Erythroblast (primary cell): ENCODE measurements at regions not wholly inside any gene's neighbourhood (a gene's known extent, or its start where the extent isn't known, plus 50 kb on each side); places are given as distances from the start of the nearest gene placed in this dataset.
"Not testable (repeated sequence)": the region's sequence is repeated elsewhere in the genome, so short reads cannot be mapped to it uniquely, and the experiment has no call there.

Experiments used
- DNase-seq, 2 experiments: peaks; one replicate each; lab custom pipeline; 2025; lab: John Stamatoyannopoulos, UW
- GATA1 ChIP-seq: IDR thresholded peaks from 2 replicates; pipeline ENCODE4 v1.6.1; 2011; ENCODE audit warnings: low read depth, mild to moderate bottlenecking, control low read depth, low read length, moderate library complexity
- POLR2A ChIP-seq: IDR thresholded peaks from 2 replicates; pipeline ENCODE4 v1.6.1; 2011; ENCODE audit warnings: mild to moderate bottlenecking, low read length

DNA sequence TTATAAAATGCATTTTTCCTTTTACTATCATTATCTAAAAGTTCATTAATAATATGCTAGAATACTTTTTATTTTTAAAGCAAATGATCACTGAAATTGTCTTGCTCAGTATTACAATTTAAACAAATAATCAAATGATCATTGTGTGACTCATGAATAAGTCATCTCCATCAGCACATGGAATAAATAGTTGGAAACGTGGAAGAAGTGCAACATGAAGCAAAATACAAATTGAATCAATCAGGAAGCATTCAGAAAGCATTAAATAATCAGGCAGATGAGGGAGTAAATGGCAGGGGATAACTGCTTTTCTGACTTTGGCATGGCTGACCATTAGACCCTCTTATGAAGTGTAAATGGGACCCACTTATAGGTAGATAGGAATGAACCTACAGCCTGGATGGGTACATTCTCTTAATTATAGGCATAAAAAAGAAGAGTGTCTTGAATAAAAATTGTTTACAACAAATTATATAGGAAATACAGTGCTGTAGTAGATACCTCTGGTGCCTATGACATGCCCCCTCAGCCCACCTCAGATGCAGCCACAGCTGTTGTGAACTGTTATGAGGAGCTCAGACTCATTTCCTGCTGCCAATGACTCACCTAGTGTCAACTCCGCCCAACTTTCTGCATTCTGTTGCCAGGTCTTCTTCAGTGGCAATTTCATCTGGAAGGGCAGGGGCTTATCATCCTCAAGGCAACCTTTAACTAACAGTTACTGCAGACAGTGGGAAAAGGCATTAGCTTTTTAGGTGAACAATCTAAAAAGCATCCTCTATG is 936.0 kb downstream of the TRIB2 start:
- no peak for TF ChIP-seq GATA1
- no peak for TF ChIP-seq POLR2A
- DNase-seq = no peak

DNA sequence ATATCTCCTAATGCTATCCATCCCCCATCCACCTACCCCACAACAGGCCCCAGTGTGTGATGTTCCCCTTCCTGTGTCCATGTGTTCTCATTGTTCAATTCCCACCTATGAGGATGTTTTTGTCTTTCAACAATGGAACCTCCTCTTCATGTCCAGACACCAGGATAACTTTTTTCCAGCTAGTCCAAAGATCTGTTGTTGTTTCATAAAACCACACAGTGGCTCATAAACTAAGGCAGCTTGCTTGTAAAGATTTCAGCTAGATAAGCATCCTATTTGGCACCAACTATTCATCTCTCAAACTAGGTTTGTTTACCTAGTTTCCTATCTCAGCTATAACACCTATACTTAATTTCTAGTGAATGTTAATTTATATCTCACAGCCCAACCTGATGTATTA is 937.7 kb downstream of the TRIB2 start:
- TF ChIP-seq GATA1 (no peak), POLR2A (no peak)
- DNase-seq = no peak

DNA sequence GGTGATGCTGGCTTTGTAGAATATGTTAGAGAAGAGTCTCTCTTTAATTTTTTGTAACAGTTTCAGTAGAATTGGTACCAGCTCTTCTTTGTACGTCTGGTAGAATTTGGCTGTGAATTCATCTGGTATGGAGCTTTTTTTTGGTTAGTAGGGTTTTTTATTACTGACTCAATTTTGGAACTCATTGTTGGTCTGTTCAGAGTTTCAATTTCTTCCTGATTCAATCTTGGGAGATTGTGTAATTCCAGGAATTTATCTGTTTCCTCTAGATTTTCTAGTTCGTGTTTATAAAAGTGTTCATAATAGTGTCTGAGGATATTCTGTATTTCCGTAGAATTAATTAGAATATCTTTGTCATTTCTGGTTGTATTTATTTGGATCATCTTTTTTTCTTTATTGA is 943.5 kb downstream of the TRIB2 start:
- no peak for DNase-seq
- TF ChIP-seq POLR2A (no peak), GATA1 (no peak)

DNA sequence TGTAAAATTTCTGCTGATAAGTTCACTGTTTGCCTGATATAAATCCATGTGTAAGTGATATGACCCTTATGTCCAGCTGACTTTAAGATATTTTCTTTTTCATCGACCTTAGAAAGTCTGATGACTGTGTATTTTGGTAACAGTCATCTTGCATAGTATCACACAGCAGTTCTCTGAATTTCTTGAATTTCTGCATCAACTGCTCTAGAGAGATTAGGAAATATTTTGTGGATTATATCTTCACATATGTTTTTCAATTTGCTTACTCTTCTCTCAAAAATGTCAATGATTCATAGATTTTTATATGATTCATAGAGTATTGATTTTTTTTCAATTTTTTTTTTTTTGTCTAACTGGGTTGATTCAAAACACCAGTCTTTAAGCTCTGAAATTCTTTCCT is 945.3 kb downstream of the TRIB2 start:
- no peak for DNase-seq
- TF ChIP-seq GATA1 = no peak

DNA sequence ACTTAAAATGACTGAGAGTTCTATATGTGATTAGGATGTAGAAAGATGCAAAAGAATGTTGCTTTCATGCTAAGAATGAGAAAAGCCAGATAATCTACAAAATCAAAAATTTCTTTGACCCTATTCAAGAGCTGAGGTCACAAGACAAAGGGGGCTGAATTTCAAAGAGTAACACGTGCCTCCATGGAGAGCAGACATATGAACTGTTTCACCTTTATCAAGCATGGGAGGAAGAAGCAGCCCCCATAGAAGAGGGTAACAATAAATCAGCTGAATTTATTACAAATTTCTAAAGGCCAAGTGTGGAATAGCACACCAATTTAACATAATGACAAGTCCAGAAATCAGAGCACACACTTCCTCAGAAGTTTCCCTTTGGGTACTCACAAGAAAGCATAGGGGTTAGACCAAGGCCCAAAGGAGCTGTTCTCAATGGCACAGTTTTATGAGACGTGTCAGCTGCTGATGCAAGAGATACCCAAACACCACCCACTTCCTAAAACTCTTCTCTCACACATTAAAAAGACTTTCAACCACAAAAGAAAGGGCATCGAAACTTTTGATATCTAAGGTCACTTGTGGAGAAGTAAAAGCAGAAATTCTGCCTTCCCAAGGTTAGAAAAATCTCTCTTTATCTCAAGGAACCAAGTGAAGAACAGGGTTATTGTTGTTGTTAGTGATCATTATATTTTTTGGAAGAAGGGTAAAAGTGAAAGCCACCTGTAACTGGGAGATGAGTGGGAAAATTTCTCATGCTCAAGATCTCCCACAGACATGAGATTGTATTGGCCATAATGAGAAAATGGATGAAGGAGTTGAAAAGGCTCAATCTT is 950.1 kb downstream of the TRIB2 start:
- no peak for TF ChIP-seq POLR2A
- no peak for TF ChIP-seq GATA1
- no peak for DNase-seq

DNA sequence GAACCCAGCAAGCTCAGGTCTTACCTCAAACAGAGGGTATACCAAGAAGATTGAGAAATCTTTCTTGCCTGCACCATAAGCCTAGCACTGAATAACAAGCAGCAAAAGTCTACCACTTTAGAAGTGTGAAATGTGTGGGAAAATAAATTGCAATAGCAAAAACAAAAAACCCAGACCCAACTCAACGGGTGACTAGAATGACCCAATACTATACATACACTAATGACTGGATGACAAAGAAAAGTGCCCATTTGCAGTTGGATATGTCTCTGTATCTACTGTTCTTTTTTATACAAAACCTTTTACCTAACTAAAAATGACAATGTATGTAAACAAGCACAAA is 950.6 kb downstream of the TRIB2 start:
- DNase-seq = no peak
- TF ChIP-seq POLR2A (no peak), GATA1 (no peak)

DNA sequence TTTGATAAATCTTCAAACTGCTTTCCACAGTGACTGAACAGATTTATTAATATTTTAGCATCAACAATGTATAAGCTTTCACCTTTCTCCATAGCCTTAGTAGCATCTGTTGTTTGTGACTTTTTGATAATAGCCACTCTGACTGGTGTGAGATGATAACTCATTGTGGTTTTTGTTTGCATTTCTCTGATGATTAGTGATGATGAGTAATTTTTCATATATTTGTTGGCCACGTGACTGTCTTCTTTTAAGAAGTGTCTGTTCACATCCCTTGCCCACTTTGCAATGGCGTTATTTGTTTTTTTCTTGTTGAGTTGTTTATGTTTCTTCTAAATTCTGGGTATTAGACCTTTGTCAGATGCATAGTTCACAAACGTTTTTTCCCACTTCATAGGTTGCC is 952.9 kb downstream of the TRIB2 start:
- TF ChIP-seq GATA1 = no peak
- no peak for TF ChIP-seq POLR2A
- no peak for DNase-seq

DNA sequence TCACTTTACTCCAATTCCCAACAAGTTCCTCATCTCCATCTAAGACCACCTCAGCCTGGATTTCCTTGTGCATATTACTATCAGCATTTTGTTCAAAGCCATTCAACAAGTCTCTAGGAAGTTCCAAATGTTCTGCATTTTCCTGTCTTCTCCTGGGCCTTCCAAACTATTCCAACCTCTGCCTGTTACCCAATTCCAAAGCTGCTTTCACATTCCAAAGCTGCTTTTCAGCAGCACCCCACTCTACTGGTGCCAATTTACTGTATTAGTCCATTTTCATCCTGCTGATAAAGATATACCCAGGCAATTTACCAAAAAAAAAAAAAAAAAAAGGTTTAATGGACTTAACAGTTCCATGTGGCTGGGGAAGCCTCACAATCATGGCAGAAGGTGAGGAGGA is 957.1 kb downstream of the TRIB2 start:
- not testable (repeated sequence) for DNase-seq

DNA sequence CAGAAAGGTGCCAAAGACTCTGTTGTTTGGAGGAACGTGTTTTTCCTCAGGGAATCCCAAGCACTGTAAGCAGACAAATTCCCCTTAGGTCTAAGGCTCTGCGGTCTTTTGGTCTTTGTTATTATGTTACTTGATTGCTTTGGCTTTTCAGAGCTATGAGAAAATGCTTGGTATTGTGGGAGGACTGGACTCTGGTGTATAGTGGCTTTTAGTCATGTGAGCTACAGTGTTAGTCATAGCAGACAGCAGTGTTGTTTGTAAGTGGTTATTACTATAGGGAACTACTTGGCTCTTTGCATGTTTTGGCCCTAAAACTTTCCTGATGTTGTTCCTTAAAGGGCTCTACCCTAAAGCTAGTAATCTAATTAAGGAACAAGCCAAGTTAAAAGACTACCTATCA is 956.2 kb upstream of the LRATD1 start:
- no peak for DNase-seq
- TF ChIP-seq POLR2A = no peak
- TF ChIP-seq GATA1 = no peak

DNA sequence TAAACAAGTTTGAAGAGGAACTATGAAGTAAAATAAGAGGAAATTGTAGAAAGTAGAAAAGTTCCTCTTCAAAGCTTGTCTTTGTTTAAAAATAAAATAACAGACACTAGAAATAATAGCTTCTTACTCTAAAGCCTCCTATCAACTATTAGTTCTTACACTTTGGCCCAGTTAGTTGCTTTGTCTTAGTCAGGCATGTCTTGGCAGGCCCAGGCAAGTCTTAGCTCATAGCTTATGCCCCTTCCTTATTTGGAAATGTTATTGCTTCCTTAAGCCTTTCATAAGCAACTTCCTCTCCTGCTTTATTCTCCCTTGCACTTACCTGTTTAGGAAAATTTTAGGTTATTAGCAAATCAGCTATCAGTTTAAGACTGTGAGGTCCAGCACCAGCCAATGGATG is 950.6 kb upstream of the LRATD1 start:
- DNase-seq = no peak
- no peak for TF ChIP-seq POLR2A
- no peak for TF ChIP-seq GATA1

DNA sequence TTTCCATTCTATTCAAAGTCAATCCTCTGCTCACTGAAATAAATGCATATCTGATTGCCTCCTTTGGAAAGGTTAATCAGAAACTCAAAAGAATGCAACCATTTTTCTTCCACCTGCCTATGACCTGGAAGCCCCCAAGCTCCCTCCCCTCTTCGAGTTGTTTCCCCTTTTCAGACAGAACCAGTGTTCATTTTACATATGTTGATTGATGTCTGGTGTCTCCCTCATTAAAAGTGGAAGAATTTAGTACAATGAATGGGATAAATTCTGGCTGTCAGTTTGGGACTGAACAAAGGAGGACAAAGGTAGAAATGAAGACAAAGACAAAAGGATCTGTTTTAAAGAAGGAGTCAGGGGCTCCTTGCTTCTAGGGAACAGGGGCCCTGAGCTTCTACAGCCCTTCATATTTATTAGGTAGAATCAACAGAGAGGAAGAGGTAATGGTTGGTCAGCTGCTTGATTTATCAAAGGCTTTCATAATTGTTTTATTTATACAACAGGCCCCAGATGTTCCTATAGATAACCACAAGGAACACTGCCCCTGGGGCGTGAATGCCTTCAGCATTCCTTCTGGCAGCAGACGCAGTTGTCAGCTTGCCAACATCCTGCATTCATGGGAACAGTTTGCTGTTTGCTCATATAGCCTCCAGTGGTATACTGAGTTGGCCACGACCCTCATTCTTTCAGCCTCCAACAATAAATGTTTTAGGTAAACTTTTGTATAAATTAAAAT is 949.8 kb upstream of the LRATD1 start:
- no peak for TF ChIP-seq POLR2A
- no peak for TF ChIP-seq GATA1
- DNase-seq = no peak

DNA sequence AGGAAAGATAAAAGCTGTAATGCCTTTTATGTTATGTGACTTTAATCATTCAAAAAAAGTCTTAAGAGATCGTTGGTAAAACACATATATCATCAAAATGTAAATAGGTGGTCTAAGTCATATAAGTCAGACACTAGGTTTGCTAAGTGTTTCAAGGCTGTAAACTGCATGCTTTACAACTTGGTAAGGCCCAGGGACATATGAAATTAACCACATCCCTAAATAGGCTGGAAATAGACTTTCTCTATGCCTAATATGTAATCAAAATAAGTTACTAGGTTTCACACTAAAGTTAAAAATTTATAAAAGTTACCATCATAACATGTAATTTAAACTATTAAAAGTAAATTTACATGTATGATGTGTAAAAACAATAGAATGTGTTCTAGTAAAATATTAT is 946.3 kb upstream of the LRATD1 start:
- TF ChIP-seq POLR2A (no peak), GATA1 (no peak)

DNA sequence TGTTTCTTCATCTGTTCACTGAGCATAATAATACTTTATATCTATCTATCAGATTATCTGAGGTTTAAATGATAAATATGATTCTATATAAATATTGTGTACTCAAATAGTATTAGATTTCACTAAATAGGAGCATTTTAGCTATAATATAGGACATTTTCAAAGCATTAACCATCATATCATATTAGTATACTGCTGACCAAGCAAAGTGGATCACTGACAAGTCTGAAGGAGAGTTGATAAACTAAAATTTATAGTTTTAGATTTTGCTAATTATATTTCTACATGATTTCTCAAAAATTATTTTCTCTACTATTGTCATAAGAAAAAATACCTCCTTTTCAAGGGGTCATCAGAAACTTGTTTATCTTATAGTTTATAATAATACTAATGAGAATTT is 937.8 kb upstream of the LRATD1 start:
- TF ChIP-seq GATA1 = no peak
- TF ChIP-seq POLR2A = no peak
- DNase-seq = no peak

More for the DNA sequence above, 946.3 kb upstream of the LRATD1 start:
- DNase-seq = no peak

DNA sequence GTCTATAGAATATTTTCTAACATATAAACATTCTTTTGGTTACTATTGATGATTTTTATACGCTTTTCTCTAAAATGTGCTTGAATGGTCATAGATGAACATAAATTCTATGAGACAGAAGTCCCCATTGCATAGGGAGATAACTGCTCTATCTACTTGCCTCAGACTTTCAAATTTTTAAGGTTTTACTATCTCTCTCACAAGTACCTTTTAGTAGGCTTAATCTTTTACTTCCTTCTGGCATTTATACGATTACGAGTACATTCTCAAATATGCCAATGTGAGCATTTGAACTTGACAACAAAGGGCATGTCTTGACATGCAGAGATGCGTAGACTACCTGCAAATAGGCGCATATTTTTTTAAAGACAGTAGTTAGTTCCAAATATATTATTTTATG is 935.9 kb upstream of the LRATD1 start:
- DNase-seq = peak; percentile 4
- TF ChIP-seq POLR2A (no peak), GATA1 (no peak)

DNA sequence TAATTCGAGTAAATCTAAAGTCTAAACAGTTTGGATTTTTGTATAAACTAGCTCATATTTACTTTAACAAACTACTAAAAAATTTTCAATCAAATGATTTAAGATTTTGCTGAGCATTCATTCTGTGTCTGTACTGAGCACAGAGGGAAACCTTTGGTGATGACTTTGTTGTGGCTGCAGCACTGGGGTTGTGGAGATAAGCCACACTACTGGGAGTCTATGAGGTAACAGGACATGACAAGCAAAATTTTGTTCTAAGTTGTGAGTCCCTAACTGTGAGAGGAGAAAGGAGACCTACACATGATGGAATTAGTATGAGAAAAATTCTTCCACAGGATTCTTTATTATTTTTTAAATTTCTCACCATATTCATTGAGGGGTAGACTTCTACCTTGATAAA is 933.7 kb upstream of the LRATD1 start:
- DNase-seq = peak in 1 of 2 experiments; percentile 7
- TF ChIP-seq GATA1 (no peak), POLR2A (no peak)

DNA sequence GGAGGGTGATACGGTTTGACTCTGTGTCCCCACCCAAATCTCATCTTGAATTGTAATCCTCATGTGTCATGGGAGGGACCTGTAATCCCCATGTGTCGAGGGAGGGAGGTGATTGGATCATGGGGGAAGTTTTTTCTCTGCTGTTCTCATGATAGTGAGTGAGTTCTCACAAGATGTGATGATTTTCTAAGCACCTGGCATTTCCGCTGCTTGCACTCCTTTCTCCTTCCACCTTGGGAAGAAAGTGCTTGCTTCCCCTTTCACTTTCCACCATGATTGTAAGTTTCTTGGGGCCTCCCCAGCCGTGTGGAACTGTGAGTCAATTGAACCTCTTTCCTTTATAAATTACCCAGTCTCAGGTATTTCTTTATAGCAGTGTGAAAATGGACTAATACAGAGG is 932.6 kb upstream of the LRATD1 start:
- not testable (repeated sequence) for DNase-seq
